ENCODE measurements at regions not wholly inside any gene's neighbourhood (a gene's known extent, or its start where the extent isn't known, plus 50 kb on each side); places are given as distances from the start of the nearest gene placed in this dataset.

DNA sequence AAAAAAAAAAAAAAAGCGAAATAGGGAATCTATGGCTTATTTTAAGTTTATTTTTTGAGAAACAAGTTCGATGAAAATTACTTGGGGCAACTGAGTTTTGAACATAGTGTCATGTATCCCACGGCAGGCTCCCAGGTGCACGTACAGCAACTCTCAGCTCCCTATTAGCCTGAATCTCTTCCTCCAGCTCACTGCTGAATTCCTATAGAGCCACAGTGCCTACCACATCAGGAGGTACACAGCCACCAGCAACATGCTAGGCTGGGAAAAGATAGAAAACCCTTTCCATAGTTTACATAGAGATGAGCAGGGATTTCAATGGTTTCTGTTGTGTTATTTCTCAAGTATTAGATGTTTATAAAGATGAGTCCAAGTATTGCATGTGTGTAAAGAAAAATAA, 115.9 kb upstream of the RGMB start:
- POLR2A ChIA-PET: no interaction called here
- H3K27me3 Mint-ChIP-seq: no peaks in the 10 kb centered on the region
- no peak for DNase-seq
- no peaks in the 10 kb centered on the region for H3K4me1 Mint-ChIP-seq
- CTCF ChIA-PET: no interaction called here
- TF ChIP-seq CTCF (IDR thresholded peaks at IDR 0.05): no peak
- no peak overlapping the region for H3K27ac Mint-ChIP-seq
- ATAC-seq (ENCODE audit: low read depth): no peak
- H3K4me3 Mint-ChIP-seq: no peak overlapping the region
- intact Hi-C loops (cut with micrococcal nuclease): no loop called here
- H3K36me3 Mint-ChIP-seq (ENCODE audit: low read depth): no peaks in the 10 kb centered on the region
- no peaks in the 10 kb centered on the region for H3K9me3 Mint-ChIP-seq

DNA sequence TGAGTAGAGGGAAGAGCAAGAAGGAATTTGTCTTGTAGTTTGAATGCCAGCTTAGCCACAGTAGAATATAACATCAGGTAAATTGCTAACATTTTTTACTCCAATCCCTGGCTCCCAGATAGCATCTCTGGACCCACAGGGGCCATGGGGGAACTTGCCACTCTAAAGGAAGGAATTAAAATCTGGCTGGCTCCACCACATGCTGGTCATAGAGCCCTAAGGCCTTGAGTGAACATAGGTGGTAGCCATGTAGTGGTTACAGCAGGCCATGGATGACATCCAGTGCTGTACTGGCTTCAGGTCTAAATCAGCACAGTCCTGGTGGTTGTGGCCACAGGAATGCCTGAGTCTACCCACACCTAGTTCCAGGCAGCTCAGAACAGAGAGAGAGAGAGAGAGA, 109.9 kb upstream of the RGMB start:
- CTCF ChIA-PET: no interaction called here

DNA sequence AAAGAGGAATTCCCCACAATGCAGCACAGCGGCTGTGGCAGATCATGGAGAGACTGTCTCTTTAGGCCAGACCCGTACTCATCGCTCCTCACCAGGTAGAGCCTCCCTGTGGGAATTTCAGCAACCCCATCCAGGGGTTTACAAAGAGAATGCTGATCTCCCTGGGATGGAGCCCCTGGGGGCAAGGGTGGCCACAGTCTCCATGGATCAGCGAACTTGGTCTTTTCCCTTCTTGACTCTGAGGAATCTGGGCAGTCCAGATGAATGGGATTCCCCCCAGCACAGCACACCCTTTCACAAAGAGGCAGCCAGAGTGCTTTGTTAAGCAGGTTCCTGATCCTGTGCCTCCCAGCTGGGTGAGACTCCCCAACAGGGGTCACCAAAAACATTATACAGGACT, 108.7 kb upstream of the RGMB start:
- CTCF ChIA-PET: no interaction called here
- no peaks in the 10 kb centered on the region for H3K36me3 Mint-ChIP-seq (ENCODE audit: low read depth)
- no peak for TF ChIP-seq CTCF (IDR thresholded peaks at IDR 0.05)
- H3K27me3 Mint-ChIP-seq: peaks cover 5% of the 10 kb centered on the region
- intact Hi-C loops (cut with micrococcal nuclease): no loop called here
- no peak for DNase-seq
- H3K4me3 Mint-ChIP-seq: no peak overlapping the region
- ATAC-seq (ENCODE audit: low read depth): no peak
- no peak overlapping the region for H3K27ac Mint-ChIP-seq
- POLR2A ChIA-PET: no interaction called here
- no peaks in the 10 kb centered on the region for H3K4me1 Mint-ChIP-seq
- no peaks in the 10 kb centered on the region for H3K9me3 Mint-ChIP-seq

More for the DNA sequence above, 109.9 kb upstream of the RGMB start:
- Mint-ChIP-seq H3K27ac (no peak overlapping the region), H3K4me3 (no peak overlapping the region), H3K36me3 (ENCODE audit: low read depth) (no peaks in the 10 kb centered on the region), H3K9me3 (no peaks in the 10 kb centered on the region), H3K4me1 (no peaks in the 10 kb centered on the region), H3K27me3 (peaks cover 5% of the 10 kb centered on the region)
- DNase-seq: no peak
- TF ChIP-seq CTCF (IDR thresholded peaks at IDR 0.05): no peak
- POLR2A ChIA-PET: no interaction called here
- intact Hi-C loops (cut with micrococcal nuclease): no loop called here
- no peak for ATAC-seq (ENCODE audit: low read depth)

GRCh38 chr5:98679963-98680362, 93.5 kb upstream of the RGMB start:
- H3K4me3 Mint-ChIP-seq: no peak overlapping the region
- CTCF ChIA-PET: no interaction called here

GRCh38 chr5:98690002-98690401, 83.5 kb upstream of the RGMB start:
- intact Hi-C loops (cut with micrococcal nuclease): no loop called here
- H3K36me3 Mint-ChIP-seq (ENCODE audit: low read depth): no peaks in the 10 kb centered on the region
- H3K9me3 Mint-ChIP-seq: peaks cover 32% of the 10 kb centered on the region
- no peak overlapping the region for H3K4me3 Mint-ChIP-seq
- no peak overlapping the region for H3K27ac Mint-ChIP-seq
- no peak for DNase-seq
- ChIA-PET POLR2A (no interaction called here), CTCF (no interaction called here)
- no peaks in the 10 kb centered on the region for H3K4me1 Mint-ChIP-seq
- no peaks in the 10 kb centered on the region for H3K27me3 Mint-ChIP-seq
- no peak for ATAC-seq (ENCODE audit: low read depth)
- TF ChIP-seq CTCF (IDR thresholded peaks at IDR 0.05): no peak

More at GRCh38 chr5:98679963-98680362, 93.5 kb upstream of the RGMB start:
- DNase-seq (no peak), ATAC-seq (ENCODE audit: low read depth) (no peak)
- H3K27me3 Mint-ChIP-seq: no peaks in the 10 kb centered on the region
- H3K4me1 Mint-ChIP-seq: no peaks in the 10 kb centered on the region
- intact Hi-C loops (cut with micrococcal nuclease): no loop called here
- TF ChIP-seq CTCF (IDR thresholded peaks at IDR 0.05): no peak
- no peak overlapping the region for H3K27ac Mint-ChIP-seq
- H3K36me3 Mint-ChIP-seq (ENCODE audit: low read depth): no peaks in the 10 kb centered on the region
- POLR2A ChIA-PET: no interaction called here
- peaks cover 2% of the 10 kb centered on the region for H3K9me3 Mint-ChIP-seq

Data from activated B cell treated with CpG ODN at 0.5 μM for 24 hours (primary cell).